HG03521 (cell line): ENCODE measurements at regions not wholly inside any gene's neighbourhood (a gene's known extent, or its start where the extent isn't known, plus 50 kb on each side); places are given as distances from the start of the nearest gene placed in this dataset.
"Not testable (repeated sequence)": the region's sequence is repeated elsewhere in the genome, so short reads cannot be mapped to it uniquely, and the experiment has no call there.

Source experiments
- ATAC-seq: cut with Tn5 transposase; IDR thresholded peaks from one replicate; pipeline ENCODE4 v1.9.1; 2021; ENCODE audit warnings: mild to moderate bottlenecking, moderate library complexity; ENCODE audit not compliant: unreplicated experiment

DNA sequence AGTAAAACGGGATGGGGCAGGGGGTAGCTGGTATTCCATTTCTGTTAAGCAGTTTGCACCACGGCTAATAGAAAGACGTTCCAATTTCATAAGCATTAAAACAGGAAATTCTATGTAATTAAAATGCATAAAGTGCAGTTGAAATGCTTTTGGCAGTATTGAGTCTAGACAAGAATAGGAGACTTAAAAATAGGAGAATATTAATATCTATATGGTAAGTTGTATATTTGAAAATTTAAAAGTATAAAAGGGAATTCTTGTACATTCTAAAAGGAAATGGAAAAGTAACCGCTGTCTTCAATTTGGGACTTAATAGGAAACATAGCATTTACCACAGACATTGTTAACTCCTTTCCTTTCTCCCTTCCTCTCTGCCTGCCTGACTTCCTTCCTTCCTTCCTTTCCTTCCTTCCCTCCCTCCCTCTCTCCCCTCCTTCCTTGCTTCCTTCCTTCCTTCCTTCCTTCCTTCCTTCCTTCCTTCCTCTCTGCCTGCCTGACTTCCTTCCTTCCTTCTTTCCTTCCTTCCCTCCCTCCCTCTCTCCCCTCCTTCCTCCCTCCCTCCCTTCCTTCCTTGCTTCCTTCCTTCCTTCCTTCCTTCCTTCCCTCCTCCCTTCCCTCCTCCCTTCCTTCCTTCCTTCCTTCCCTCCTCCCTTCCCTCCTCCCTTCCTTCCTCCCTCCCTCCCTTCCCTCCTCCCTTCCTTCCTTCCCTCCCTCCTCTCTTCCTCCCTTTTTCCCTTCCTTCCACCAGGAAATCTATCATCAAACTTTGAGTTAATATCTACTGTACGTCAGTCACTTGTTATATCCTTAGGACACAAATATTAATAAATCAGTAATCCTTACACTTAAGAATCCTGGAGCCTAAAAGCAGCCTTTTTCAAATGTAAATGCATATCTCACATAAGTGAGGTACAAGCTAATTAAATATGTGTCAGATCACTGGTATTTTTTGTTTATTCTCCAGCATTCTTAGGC lies 1049.3 kb downstream of the GALC start:
- ATAC-seq, result no peak

DNA sequence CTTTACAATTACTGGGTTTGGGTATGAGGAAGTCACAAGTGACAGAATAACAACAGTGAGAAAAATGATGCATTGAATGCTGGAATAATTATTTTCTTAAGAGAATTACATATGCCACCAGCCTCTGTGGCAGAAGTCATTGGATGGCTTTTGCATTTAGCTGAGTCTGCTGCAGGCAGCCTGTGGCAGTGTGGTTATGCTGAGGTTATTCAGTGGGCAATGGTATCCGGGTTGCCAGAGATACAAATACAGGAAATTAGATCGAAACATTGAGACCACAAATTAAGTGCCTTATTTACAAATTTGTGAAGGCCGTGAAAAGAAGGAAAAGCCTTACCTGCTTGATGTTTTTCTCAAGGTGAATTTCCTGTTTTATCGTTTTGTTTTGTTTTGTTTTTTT lies 1050.0 kb downstream of the GALC start:
- no peak for ATAC-seq

DNA sequence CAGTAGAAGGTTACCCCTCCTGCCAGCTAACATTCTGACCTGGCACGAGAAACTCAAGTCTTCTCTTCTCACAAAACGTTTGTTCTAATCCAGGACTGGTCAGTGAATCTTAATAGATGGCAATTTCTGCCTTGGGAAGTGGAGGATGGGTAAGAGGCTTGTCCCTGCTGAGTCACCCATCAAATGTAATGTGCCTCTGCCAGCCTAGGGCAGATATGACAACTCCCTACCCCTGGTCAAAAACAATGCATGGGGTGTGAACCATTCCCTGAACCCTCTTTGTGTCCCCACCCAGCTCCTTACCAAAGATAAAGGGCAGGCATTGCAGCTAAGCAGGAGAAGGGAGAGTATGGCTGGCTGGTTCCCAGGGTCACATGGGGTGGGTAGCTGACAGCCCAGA lies 1052.9 kb downstream of the GALC start:
- ATAC-seq, result no peak

DNA sequence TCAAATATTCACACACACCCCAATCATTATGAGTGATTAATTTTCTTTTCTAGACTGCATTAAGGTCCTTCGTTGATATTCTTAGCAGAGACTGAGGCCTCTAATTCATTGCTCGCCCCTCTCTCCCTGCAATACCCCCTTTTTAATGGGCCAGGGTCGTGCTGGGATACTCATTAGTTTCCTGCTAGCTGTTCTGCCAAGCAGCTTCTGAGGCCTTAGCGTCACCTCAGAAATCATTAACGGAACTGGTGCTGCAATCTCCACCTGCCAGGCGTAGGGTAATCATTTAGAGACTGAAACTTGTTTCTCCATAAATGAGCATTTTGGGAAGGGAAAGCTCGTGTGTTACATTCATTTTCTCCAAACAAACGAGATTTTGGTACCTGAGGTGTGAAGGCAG lies 1054.7 kb downstream of the GALC start:
- ATAC-seq, result no peak

DNA sequence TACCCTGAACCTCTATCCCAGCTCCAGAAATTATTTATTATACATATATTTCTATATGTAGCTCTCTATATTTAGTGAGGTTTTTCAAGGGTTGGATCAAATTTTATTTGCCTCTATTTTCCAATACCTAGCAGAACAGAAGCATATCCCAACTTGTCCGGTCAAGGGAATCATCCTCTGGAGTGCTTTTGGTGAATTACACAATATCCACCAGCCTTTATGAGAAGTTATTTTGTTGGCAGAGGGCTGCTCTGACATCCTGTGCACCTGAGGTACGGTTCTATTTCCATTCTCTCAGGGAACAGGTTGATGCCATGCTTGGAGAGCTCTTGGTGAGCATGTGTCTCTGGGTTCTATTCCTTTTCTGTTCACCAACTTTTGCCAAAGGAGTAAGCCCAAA lies 1056.4 kb downstream of the GALC start:
- no peak for ATAC-seq

DNA sequence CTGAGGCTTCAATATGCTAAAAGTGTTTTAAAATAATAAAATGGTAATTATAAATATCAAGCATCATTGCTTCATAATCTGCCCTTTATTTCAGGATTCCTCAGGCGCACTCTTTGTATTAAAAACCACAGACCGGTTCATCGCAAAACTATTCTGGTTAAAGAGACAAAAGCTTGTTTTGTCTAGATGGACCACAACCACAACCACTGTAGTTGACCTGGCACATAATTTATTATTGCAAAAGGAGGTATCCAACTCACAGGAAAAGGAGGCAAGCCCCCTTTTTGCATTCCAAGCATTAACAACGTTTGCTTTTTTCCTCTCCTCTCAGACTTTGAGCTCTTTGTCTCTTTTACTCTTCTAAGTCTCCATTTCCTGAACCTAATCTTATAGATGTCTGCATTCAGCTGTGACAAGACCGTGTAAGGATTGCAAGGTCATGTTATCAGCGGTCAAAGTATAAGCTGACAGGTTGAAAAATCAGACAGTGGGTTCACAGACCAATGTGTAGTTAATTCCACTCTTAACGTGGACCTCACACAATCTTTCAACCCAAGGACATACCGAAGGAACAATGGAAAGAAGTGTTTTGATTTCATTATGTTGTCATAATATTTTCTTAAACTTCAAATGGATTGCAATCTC lies 1057.6 kb downstream of the GALC start:
- ATAC-seq, result no peak

DNA sequence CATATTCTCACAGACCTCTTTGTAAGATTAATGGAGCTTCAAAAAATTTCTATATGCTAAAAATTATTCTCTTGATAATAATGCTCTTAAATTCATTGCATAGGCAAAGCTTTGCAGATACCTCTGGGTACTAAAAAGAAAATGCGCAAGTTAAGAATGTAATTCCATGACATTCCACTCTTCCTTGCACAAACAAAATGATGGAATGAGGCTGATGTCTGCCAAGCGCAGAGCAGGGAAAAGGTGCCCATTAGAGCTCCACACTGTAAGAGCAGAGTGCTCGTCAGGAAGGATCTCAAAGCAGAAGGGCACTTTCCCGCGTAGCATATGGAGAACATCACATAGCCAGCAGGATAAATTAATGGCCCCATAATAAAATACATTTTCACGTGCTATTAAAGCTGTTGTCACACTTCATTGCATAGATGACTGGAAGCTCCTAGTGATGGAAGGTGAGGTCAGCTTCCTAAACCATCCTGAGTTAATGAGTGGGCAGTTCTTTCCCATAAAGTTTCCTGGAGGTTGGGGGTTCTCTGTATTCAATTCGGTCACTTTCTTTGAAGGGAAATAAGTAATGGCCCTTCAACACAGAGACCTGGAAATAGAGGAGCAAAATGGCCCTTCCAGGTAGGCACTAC lies 1058.9 kb downstream of the GALC start:
- ATAC-seq, result no peak

DNA sequence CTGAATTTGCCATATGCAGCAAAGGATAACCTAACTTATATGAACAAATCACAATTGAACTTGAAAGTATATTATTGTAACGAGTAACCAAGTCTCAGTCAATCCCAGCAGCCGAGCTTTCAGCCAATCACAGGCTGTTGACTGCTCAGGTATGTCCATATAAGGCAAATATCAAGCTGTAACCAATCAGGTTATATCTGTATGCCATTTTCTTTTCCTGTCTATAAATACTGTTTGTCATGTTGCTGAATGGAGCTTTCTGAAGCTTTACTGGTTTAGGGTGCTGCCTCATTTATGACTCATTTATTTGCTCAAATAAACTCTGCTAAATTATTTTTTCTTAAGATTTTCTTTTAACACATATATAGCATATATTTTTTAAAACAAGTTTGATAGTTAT lies 1059.5 kb downstream of the GALC start:
- ATAC-seq, result no peak

DNA sequence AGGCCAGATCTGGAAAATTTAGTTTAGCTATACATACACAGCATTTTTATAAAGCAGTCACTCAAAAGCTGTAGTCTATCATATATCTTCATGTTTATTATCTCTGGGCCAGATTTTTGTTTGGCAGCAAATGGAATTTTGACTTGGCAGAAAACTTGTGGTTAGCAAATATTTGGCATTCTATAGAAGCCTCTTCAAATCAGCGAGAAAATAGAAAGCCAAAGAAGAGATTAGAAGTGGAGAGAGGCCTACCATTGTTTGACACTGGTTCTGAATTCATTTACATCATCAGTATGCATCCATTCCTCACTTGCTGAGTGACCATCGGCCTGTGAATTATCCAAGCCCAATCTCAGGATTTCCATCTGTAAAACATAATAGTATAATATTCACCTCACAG lies 1077.6 kb downstream of the GALC start:
- ATAC-seq, result no peak

DNA sequence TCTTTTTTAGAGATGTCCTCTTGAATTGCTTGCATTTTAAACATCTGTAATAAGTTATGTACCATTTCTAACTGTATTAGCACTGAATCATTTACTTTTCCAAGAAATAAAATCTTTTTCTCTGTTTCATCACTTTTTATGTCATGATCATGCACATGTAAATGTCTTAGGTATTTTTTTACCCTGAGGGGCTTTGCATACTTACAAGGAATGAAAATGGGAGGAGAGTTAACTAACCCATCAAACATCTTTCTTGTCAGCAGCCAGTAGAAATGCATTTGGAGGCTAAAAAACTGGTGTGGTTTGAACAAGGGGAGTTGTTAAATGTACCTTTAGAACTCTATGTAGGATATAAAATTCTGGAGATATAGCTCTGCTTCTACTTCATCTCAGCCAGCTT lies 1080.3 kb downstream of the GALC start:
- ATAC-seq, result no peak

DNA sequence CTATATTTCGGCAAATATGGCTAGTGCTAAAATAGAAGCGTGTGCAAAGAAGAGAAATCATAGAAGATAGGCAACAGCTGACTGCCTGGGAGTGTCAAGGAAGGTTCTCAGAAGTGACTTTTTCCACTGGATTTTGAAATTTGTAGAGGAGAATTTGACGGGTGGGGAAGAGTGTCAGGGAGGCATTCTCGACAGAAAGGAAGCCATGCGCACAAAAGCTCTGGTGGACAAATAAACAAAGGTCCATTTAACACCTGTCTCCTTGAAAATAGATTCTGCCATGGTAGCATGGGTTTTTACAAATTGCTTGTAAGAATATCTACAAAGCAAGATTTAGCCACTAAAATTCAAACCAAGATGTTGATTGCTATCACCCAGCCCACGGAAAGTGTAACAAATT lies 1081.5 kb downstream of the GALC start:
- no peak for ATAC-seq

DNA sequence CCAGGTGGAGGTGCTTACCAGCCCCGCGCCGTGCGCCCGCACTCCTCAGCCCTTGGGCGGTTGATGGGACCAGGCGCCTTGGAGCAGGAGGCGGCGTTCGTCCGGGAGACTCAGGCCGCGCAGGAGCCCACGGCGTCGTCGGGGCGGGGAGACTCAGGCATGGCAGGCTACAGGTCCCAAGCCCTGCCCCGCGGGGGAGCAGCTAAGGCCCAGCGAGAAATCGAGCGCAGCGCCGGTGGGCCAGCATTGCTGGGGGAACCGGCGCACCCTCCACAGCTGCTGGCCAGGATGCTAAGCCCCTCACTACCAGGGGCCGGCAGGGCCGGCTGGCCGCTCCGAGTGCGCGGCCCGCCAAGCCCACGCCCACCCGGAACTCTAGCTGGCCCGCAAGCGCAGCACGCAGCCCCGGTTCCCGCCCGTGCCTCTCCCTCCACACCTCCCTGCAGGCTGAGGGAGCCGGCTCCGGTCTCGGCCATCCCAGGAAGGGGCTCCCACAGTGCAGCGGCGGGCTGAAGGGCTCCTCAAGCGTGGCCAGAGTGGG lies 1087.5 kb downstream of the GALC start:
- ATAC-seq, result not testable (repeated sequence)

DNA sequence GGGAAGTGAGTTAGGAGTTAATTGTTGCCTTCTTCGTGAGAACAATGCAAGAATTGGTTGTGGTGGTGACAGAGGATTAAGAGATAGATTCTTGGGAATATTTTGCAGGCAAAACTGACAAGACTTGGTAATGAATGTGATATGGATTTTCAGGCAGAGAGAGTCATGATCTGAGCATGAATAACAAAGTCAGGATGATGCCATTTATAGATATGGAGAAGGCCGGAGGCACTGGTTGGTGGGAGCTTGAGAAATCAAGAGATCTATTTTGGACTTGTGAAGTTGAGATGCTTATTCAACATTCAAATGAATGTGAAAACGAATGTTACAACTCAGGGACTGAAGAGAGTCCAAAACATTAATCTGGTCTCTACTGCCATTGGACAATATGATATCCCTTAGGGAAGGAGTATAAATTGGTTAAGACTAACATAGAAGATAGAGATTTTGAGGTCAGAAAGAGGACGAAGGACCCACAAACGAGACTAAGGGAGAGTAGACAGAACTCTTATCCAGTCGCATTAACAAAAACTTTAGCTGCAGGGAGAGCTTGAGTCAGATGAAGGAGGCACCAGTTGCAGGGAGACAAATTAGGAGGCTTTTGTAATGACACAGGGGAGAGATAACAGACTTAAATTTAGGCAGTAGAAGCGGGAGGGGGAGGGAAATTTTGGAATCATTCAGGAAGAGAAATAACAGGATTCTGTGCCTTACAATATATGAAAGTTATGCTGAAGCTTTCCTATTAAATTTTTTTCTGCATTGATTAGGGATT lies 1090.6 kb downstream of the GALC start:
- no peak for ATAC-seq

DNA sequence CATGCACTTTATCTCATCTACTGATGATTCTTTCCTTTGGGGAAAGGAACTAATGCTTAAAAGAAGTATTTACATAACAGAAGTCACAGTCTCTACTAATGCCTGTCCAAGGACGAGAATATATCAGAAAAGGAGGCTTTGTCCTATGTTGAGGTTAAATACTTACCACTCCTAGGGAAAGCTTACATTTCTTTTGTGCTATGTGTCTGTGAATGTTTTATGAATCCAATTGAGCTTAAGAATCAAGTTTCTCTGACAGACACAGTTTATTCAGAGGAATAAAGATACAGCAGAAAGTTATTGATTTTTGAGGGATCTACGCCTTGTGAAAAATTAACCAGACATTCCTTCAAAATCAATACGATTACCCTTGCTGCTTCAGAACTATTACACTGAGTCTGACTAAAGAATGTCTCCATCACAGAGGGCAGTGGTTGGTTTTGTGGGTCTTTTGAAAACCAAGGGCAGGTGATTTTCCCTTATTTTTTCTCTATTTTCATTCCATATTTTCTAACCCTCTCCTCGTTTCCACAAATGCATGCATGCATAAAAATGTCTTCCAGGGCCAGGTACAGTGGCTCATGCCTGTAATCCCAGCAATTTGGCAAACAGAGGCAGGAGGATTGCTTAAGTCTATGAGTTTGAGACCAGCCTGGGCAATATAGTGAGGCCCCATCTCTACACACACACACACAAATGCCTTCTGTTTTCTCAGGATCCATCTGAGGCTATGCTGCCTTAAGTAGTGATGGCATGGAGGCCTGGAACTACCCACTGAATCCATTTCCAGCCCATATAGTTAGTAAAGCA lies 1095.1 kb downstream of the GALC start:
- ATAC-seq, result no peak

DNA sequence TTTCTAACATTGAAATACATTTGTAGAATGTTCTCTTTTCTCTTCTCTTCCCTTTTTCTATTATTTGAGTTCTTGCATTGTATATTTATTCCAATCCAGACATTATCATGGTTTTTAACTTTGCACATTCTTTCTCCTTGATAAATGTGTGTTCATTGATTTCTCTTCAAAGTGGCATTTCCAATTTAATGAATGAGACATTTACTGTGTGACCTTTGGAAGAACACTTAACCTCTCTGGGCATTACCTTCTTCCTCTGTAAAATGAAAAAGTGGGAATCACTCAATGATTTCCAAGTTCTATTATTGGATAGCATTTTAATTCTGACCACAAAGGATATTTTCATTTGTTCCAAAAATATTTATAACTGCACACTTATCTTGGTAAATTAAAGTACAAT lies 1095.8 kb downstream of the GALC start:
- ATAC-seq, result no peak

DNA sequence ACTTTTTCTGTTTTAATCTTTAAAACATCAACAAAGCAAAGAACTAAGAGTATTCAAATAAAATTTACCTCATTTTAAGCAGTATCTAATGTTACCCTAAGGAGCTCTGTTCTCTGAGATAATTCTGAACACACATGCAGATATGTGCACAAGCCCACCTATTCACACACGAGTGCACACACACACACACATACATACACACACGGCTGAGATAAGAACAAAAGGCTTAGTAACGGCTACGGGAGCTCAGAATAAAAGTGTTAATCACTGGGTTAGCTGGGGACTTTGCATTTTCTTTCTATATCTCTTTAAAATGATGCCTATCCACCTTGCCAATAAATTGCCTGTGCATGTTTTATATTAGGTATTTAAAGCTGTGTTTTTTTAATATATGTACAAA lies 1096.3 kb downstream of the GALC start:
- no peak for ATAC-seq

DNA sequence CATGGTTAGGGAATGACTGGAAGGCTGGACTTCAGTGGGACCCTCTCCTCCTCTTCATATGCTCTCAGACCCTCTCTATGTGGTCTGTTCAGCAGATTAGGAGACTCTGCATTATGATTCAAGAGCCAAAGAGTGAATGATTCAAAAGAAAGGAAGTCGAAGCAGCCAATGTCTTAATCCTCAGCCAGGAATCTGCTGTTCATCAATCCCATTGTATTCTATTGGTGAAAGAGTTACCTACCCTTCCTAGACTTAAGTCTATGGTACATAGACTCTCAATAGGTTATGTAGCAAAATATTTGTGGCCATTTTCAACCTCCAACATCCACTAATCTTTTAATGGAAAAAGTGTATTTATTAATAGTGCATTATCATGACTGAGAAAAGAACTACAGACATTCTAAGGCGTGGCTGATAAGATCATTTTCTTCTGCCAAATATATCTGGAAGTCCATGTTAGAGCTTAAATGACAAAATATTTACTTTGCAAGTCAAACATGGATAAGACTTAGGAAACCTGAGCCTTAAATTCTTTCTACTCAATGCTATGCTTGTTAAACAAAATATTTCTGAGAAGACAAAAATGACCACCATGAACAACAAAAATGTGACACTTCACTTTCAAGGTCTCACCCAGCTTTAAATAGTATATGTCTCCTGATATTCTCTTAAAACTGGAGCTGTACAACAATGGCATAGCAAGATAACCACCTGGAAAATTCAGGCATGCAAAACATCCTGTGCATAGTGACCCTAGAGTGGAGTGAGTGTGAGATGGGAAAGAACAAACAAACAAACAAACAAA lies 1100.6 kb downstream of the GALC start:
- no peak for ATAC-seq

DNA sequence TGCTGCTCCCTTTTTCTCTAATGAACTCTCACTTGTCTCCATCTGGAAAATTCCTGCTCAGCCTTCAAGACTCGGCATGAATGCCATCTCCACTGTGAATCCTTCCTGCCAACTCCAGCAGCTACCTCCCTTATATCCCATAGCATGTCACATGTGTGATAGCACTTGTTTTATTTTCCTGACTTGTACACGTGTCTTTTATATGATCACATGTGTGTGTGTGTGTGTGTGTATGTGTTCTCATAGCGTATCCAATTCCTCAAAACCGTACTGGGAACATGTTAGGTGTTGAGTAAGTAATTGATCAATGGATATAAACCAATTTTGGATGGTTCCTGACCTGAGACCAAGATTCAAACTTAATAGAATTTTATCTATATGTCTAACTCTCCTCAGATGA lies 1107.7 kb downstream of the GALC start:
- ATAC-seq, result no peak

DNA sequence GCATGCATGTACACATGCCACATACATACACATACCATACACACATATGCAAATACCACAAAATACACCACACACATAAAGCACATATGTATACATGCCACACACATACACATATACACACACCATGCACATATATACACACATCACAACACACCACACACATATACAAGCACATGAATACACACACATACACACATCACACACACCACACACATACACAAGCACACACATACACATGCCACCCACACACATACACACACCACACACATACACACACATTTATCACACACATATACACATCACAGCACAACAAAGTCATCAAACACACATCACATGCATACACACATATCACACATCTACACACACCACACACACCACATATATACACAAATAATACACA lies 1108.5 kb downstream of the GALC start:
- ATAC-seq, result no peak
